T-helper 1 cell treated with Interleukin-12 subunit alpha and Interleukin-12 subunit beta and Interleukin-4 antibody, amounts not matched to agents 30 ng/mL and 1 ng/mL, for 36 hours (primary cell): ENCODE measurements at regions not wholly inside any gene's neighbourhood (a gene's known extent, or its start where the extent isn't known, plus 50 kb on each side); places are given as distances from the start of the nearest gene placed in this dataset.

Experiments
- intact Hi-C: fragments of 100-400 bp; cut with micrococcal nuclease; formaldehyde crosslinking; loops from one replicate; pipeline ENCODE4 v1.15.1; 2024

- intact Hi-C loops: no loop called here
These were observed 184.0 kb downstream of the CYLD start for GRCh38 chr16:50925758-50926357.

- intact Hi-C loops: no loop called here
These were observed 183.1 kb downstream of the CYLD start for GRCh38 chr16:50924759-50925545.

- intact Hi-C loops: loop anchor here (10.0 kb wide), 1 partner anchor 463 kb away; no protein-coding TSS in a partner anchor
These were observed 176.2 kb downstream of the CYLD start for GRCh38 chr16:50917950-50918703.

GRCh38 chr16:50916040-50916439 is 174.2 kb downstream of the CYLD start:
- intact Hi-C loops: loop anchor here (10.0 kb wide), 1 partner anchor 461 kb away; no protein-coding TSS in a partner anchor

GRCh38 chr16:50915120-50915519 is 173.2 kb downstream of the CYLD start:
- intact Hi-C loops: loop anchor here (10.0 kb wide), 1 partner anchor 460 kb away; no protein-coding TSS in a partner anchor

GRCh38 chr16:50910736-50911100 is 168.8 kb downstream of the CYLD start:
- intact Hi-C loops: loop anchor here (10.0 kb wide), 1 partner anchor 456 kb away; no protein-coding TSS in a partner anchor

- intact Hi-C loops: loop anchor here (10.0 kb wide), 1 partner anchor 455 kb away; no protein-coding TSS in a partner anchor
These were observed 168.2 kb downstream of the CYLD start for GRCh38 chr16:50909831-50910735.

- intact Hi-C loops: no loop called here
These were observed 166.6 kb downstream of the CYLD start for GRCh38 chr16:50908468-50908867.

GRCh38 chr16:50906454-50906853 is 164.6 kb downstream of the CYLD start:
- intact Hi-C loops: no loop called here

GRCh38 chr16:50902457-50902856 is 160.6 kb downstream of the CYLD start:
- intact Hi-C loops: no loop called here

GRCh38 chr16:50901062-50901461 is 159.2 kb downstream of the CYLD start:
- intact Hi-C loops: no loop called here

- intact Hi-C loops: no loop called here
These were observed 158.6 kb downstream of the CYLD start for GRCh38 chr16:50900391-50900942.

GRCh38 chr16:50899951-50900350 is 158.1 kb downstream of the CYLD start:
- intact Hi-C loops: no loop called here

- intact Hi-C loops: no loop called here
These were observed 147.9 kb downstream of the CYLD start for GRCh38 chr16:50889746-50890145.

GRCh38 chr16:50889276-50889675 is 147.4 kb downstream of the CYLD start:
- intact Hi-C loops: no loop called here

GRCh38 chr16:50888486-50889261 is 146.8 kb downstream of the CYLD start:
- intact Hi-C loops: no loop called here

- intact Hi-C loops: no loop called here
These were observed 145.8 kb downstream of the CYLD start for GRCh38 chr16:50887500-50888298.

GRCh38 chr16:50884066-50884860 is 142.4 kb downstream of the CYLD start:
- intact Hi-C loops: no loop called here
